Fibroblast of peridontal ligament (primary cell): ENCODE measurements at regions not wholly inside any gene's neighbourhood (a gene's known extent, or its start where the extent isn't known, plus 50 kb on each side); places are given as distances from the start of the nearest gene placed in this dataset.
"Not testable (repeated sequence)": the region's sequence is repeated elsewhere in the genome, so short reads cannot be mapped to it uniquely, and the experiment has no call there.

Source experiments
- DNase-seq: peaks from one replicate; pipeline ENCODE4 v3.0.0-alpha.2; 2010; ENCODE audit errors: extremely low read depth

DNA sequence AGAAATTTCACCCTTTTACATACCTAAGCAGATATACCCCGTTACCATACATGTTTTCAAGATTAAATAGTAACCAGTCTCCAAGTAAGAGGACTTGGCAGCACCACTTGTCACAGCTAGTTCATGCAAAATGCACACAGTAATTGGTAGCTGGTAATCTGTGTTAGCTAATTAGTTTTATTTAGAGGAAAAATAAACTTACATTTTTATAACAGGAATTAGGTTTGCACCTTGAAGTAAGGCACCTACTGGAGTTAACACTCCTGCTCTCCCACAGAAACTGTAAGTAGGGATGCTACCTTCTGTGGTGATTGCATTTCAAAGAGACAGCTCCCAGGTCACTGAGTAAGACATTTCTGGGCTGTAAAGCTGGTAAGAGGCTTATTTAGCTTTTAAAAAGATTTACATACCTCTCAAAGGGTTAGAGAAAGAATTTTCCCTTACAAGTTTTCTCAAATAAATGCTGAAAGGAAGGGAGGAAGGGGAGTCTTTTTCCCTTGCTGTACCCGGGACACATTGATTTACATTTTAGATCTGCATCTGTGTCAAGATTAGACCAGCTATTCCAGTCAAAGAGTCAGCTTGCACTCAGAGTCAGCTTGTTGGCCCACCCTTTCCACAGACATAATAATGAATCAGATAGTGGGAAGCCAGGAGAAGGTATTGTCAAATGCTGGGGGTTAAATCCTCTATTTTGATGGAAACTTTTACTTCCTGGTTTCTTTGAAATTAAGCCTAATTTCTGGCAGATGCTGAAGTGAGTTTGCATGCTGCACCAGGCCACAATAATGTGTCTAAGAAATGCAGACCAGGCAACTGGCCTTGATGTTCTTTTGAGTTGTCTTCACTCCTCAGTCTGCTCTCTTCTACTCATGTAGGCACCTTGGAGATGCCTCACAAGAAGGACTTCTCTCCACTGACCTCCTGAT is 77.6 kb upstream of the CHD2 start:
- DNase-seq, result no peak

GRCh38 chr15:92825985-92826384 is 74.1 kb upstream of the CHD2 start:
- no peak for DNase-seq

GRCh38 chr15:92827991-92828390 is 72.1 kb upstream of the CHD2 start:
- DNase-seq, result not testable (repeated sequence)

GRCh38 chr15:92829875-92830274 is 70.2 kb upstream of the CHD2 start:
- DNase-seq, result no peak

GRCh38 chr15:92831336-92831654 is 68.8 kb upstream of the CHD2 start:
- DNase-seq, result no peak

DNA sequence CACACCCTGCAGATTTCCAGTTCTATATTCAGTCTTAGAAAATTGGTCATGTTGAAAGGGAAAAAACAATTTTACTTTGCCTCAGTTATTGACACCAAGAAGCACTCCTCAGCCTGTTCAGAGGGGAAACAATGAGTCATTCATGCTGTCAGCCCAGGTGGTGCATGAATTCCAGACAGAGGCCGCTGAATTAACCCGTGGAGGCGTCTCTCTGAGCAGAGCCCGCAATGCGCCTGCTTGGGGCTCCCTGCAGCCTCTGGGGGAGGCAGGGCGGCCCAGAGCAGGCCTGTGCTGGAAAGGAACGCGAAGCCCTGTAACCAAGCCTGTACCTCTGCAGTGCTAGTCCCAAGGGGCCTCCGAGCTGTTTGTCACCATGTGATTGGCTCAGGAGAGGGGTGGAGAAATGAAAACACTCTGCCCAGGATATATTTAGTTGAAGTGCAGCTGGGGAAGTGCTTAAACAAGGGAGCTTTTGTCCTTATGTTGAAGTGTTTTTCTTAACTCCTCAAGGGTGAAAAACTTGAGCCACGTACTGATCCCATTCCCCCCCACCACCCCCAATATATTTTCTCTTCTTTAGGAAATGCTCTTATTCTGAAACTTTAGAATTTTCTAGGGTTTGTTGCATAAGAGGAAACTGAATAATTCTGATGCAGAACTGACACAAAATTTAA is 68.3 kb upstream of the CHD2 start:
- DNase-seq, result peak; percentile 83

- DNase-seq, result no peak
Observed at GRCh38 chr15:92833106-92833433, 67.1 kb upstream of the CHD2 start.

DNA sequence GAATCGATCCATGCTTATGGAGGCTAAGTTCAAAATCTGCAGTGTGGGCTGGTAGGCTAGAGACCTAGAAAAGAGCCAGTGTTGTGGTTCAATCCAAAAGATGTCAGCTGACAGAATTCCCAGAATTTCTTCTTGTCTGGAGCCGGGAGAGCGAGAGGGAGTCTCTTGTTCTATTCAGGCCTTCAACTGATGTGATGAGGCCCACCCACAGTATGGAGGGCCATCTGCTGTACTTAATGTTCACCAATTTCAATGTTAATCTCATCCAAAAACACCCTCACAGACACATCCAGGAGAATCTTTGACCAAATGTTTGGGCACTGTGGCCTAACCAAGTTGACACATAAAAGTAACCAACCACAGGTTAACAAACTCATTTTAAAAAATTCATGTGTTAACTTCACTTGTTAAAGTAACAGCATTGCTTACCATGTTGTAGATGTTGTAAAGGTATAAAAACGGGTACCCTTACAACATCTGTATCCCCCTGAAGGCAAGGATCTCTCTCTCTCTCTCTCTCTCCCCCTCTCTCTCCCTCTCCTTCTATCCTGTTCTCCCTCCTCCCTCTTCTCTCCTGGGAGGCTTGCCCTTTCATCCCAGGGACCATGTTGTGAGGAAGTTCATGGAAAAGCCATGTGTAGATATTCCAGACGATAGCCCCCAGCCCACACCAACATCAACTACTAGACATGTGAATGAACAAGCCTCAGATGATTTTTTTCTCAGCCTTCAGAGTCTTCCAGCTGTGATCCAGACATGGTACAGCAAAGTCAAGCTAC is 66.4 kb upstream of the CHD2 start:
- no peak for DNase-seq

DNA sequence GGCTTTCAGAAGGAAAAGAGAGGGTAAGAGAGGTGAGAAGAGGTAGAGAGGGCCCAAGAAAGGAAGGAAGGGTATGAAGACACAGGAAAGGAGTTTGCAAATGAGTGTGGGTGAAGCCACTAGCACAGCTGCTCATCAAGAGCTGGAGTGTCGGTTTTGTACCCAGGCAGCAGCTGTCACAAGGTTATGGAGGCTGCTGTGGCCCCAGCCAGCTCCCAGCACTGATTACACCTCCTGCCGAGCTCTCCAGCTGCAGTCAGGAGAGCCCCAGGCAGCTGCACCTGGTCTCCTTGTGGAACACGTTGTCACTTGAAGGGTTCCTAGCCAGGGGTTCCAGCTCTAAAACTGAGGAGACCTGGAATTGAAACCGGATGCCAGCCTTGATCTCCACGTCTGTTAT is 60.4 kb upstream of the CHD2 start:
- DNase-seq, result no peak

DNA sequence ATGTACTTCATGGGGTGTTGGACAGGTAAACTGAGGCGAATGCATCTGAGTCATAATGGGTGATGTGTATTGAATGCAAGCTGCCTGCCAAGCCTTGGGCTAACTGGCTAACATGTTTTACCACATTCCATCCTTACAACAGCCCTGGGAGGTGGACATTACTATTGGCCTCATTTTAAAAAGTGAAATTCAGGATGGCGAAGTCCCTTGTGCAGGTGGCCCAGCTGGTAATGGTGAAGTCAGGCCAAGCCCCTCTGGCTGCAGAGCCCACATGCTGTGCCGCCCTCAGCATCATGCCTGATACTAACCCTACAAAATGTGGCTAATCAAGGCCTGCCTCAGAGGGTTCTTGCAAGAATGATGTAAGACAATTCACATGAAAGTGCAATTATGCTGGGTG is 60.0 kb upstream of the CHD2 start:
- no peak for DNase-seq

DNA sequence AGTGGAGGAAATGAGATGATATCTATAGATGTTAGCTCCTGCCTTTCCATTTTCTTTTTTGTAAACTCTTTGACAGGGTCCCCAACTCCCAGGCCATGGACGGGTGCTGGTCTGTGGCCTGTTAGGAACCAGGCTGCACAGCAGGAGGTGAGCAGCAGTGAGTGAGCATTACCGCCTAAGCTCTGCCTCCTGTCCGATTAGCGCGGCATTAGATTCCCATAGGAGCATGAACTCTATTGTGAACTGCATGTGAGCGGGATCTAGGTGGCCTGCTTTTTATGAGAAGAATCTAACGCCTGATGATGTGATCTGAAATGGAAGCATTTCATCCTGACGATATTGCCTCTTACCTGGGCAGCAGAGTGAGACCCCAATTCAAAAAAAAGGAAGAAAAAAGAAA is 56.8 kb upstream of the CHD2 start:
- no peak for DNase-seq

- DNase-seq, result no peak
Observed at GRCh38 chr15:92843814-92844213, 56.3 kb upstream of the CHD2 start.

DNA sequence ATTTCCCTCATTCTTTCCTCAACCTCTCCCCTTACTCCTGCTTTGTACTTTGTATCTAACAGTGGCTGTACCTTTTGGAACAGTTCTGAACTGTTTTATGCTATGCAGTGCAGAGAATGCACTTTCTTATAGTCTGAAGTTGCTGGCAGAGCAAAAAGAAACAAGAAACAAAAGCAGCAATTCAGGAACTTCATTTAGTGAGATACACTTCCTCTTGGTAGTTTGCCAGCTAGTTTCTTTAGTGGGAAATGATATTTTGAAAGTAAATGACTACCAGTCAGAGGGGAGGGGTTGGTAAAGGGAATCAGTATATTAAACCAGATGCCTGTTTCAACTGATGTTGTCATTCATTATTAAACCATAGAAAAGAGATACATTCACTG is 55.0 kb upstream of the CHD2 start:
- DNase-seq, result peak; percentile 76

- DNase-seq, result peak; percentile 60
Observed at GRCh38 chr15:92846741-92847140, 53.4 kb upstream of the CHD2 start.

DNA sequence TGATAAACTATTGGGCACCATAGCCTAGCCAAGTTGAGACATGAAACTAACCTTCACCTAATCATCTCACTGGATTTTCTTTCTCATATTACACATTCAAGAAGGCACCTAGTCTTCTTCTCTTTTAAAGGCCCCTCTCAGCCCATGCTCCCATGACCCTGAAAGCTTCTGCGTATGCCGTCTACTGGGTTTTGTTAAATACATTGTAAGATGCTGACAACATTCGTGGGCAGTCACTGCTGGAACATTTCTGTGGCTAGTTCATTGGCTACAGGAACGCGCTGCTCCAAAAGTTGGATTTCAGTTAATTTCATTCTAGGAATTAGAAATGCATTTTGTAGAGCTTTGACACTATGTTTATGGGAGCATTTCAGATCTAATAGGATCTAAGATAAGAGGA is 52.3 kb upstream of the CHD2 start:
- DNase-seq, result no peak

- DNase-seq, result no peak
Observed at GRCh38 chr15:92848464-92848851, 51.7 kb upstream of the CHD2 start.

- peak; percentile 92 for DNase-seq
Observed at GRCh38 chr15:92848852-92849598, 51.1 kb upstream of the CHD2 start.

DNA sequence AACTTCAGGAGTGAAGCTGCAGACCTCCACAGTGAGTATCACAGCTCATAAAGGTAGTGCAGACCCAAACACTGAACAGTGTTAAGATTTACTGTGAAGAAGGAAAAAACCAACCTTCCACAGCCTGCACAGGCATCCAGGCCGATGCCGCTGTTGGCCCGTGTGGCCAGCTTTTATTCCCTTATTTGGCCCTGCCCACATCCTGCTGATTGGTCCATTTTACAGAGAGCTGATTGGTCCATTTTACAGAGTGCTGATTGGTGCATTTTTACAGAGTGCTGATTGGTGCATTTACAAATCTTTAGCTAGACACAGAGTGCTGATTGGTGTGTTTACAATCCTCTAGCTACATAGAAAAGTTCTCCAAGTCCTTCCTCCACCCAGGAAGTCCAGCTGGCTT is 49.9 kb upstream of the CHD2 start:
- not testable (repeated sequence) for DNase-seq
